ENCODE measurements at regions not wholly inside any gene's neighbourhood (a gene's known extent, or its start where the extent isn't known, plus 50 kb on each side); places are given as distances from the start of the nearest gene placed in this dataset.
"Not testable (repeated sequence)": the region's sequence is repeated elsewhere in the genome, so short reads cannot be mapped to it uniquely, and the experiment has no call there.

DNA sequence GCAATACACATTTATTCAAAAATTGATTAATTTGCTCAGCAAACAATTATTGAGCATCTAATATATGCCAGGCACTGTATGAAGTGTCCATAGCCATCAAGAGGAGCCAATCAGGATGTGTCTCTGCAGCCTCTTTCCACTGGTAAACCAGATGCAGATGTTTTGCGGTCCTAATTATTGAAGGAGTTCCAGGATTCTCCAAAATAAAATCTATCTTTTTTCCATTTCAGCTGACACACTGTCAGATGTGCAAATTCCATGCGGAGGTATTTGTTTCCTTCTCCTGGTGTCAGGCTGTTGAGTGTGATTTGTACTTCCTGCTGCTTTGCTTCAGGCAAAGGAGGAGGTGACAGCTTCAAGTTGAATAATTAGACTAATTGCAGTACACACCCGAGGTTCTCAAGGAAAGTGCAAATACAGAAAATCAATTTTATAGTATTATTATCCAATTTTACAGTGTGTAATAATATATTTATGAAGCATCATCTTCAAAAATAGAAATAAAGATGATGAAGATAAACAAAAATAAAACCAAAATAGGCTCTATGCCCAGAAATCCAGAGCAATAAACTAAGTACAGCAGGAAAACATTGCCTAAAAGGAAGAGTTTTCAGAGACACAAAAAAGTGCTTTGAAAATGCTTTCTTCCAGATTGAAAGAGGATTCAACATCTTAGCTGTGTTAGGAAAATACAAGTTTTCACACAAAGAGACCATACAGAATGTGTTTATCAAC, 1352.9 kb upstream of the CHAC2 start (continued):
- TF ChIP-seq, protein P1, sequence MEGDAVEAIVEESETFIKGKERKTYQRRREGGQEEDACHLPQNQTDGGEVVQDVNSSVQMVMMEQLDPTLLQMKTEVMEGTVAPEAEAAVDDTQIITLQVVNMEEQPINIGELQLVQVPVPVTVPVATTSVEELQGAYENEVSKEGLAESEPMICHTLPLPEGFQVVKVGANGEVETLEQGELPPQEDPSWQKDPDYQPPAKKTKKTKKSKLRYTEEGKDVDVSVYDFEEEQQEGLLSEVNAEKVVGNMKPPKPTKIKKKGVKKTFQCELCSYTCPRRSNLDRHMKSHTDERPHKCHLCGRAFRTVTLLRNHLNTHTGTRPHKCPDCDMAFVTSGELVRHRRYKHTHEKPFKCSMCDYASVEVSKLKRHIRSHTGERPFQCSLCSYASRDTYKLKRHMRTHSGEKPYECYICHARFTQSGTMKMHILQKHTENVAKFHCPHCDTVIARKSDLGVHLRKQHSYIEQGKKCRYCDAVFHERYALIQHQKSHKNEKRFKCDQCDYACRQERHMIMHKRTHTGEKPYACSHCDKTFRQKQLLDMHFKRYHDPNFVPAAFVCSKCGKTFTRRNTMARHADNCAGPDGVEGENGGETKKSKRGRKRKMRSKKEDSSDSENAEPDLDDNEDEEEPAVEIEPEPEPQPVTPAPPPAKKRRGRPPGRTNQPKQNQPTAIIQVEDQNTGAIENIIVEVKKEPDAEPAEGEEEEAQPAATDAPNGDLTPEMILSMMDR (IDR thresholded peaks at IDR 0.05 in 2 of 3, conservative IDR thresholded peaks at IDR 0.05 in 1 of 3; ENCODE audit: control insufficient read depth in 2 of 3, extremely low read depth in 1 of 3, insufficient read depth in 1 of 3, low read depth in 3 of 3, low read length in 3 of 3): no peak
- TF ChIP-seq EED (IDR thresholded peaks at IDR 0.05; ENCODE audit: low read depth) (no peak), BHLHE40 (IDR thresholded peaks at IDR 0.05; ENCODE audit: borderline replicate concordance in 1 of 2, low read depth in 2 of 2, low read length in 1 of 2) (no peak), FOXK2 (IDR thresholded peaks at IDR 0.05) (no peak), PML (IDR thresholded peaks at IDR 0.05; ENCODE audit: low read length) (no peak), SMAD1 (IDR thresholded peaks at IDR 0.05; ENCODE audit: low read depth, partially characterized antibody) (no peak)
- TF ChIP-seq, protein P2, sequence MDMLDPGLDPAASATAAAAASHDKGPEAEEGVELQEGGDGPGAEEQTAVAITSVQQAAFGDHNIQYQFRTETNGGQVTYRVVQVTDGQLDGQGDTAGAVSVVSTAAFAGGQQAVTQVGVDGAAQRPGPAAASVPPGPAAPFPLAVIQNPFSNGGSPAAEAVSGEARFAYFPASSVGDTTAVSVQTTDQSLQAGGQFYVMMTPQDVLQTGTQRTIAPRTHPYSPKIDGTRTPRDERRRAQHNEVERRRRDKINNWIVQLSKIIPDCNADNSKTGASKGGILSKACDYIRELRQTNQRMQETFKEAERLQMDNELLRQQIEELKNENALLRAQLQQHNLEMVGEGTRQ (IDR thresholded peaks at IDR 0.05; ENCODE audit: borderline replicate concordance, low read depth, low read length): no peak
- TF ChIP-seq, protein P3, sequence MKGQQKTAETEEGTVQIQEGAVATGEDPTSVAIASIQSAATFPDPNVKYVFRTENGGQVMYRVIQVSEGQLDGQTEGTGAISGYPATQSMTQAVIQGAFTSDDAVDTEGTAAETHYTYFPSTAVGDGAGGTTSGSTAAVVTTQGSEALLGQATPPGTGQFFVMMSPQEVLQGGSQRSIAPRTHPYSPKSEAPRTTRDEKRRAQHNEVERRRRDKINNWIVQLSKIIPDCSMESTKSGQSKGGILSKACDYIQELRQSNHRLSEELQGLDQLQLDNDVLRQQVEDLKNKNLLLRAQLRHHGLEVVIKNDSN (IDR thresholded peaks at IDR 0.05; ENCODE audit: borderline replicate concordance, extremely low read length, insufficient read depth, low read depth, low read length): no peak
- TF ChIP-seq, protein P4, sequence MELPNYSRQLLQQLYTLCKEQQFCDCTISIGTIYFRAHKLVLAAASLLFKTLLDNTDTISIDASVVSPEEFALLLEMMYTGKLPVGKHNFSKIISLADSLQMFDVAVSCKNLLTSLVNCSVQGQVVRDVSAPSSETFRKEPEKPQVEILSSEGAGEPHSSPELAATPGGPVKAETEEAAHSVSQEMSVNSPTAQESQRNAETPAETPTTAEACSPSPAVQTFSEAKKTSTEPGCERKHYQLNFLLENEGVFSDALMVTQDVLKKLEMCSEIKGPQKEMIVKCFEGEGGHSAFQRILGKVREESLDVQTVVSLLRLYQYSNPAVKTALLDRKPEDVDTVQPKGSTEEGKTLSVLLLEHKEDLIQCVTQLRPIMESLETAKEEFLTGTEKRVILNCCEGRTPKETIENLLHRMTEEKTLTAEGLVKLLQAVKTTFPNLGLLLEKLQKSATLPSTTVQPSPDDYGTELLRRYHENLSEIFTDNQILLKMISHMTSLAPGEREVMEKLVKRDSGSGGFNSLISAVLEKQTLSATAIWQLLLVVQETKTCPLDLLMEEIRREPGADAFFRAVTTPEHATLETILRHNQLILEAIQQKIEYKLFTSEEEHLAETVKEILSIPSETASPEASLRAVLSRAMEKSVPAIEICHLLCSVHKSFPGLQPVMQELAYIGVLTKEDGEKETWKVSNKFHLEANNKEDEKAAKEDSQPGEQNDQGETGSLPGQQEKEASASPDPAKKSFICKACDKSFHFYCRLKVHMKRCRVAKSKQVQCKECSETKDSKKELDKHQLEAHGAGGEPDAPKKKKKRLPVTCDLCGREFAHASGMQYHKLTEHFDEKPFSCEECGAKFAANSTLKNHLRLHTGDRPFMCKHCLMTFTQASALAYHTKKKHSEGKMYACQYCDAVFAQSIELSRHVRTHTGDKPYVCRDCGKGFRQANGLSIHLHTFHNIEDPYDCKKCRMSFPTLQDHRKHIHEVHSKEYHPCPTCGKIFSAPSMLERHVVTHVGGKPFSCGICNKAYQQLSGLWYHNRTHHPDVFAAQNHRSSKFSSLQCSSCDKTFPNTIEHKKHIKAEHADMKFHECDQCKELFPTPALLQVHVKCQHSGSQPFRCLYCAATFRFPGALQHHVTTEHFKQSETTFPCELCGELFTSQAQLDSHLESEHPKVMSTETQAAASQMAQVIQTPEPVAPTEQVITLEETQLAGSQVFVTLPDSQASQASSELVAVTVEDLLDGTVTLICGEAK (IDR thresholded peaks at IDR 0.05; ENCODE audit: borderline replicate concordance): no peak

DNA sequence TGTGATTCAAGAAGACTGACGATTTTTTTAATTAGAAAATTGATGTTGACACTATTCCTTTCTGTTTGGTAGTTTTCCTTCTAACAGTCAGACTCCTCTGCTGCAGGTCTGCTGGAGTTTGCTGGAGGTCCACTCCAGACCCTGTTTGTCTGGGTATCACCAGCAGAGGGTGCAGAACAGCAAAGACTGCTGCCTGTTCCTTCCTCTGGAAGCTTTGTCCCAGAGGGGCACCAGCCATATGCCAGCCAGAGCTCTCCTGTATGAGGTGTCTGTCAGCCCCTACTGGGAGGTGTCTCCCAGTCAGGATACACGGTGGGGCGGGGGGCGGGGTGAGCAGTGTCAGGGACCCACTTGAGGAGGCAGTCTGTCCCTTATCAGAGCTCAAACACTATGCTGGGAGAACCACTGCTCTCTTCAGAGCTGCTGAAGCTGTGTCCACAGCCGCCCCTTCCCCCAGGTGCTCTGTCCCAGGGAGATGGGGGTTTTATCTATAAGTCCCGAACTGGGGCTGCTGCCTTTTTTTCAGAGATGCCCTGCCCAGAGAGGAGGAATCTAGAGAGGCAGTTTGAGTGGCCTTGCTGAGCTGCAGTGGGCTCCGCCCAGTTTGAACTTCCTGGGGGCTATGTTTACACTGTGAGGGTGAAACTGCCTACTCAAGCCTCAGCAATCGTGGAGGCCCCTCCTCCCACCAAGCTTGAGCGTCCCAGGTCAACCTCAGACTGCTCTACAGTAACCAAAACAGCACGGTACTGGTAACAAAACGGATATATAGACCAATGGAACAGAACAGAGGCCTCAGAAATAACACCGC, 1358.1 kb upstream of the CHAC2 start:
- SMC1A ChIA-PET (ENCODE audit: uncharacterized antibody, unreplicated experiment); H3K27me3 ChIP-seq (replicated peaks in 1 of 2; ENCODE audit: control insufficient read depth in 2 of 2, insufficient read depth in 2 of 2, low read length in 1 of 2); H4K20me1 ChIP-seq (ENCODE audit: control insufficient read depth, insufficient read depth); H3K4me1 ChIP-seq (ENCODE audit: control insufficient read depth, insufficient read depth, low read length); H3K4me2 ChIP-seq (ENCODE audit: control insufficient read depth, insufficient read depth); H3K4me3 ChIP-seq; BruUV-seq (replicated peaks); H3K36me3 ChIP-seq (ENCODE audit: control insufficient read depth in 2 of 2, insufficient read depth in 2 of 2, low read length in 1 of 2); DNase-seq (ENCODE audit: low read depth, low spot score); RAD21 ChIA-PET (ENCODE audit: unreplicated experiment); in situ Hi-C loops (cut with MboI); H3K9ac ChIP-seq (ENCODE audit: control insufficient read depth, insufficient read depth, low read length); H3K9me3 ChIP-seq (replicated peaks; ENCODE audit: control insufficient read depth, insufficient read depth, low read length); POLR2A ChIA-PET; H2AFZ ChIP-seq (ENCODE audit: control insufficient read depth, low read depth, low read length); H3K27ac ChIP-seq (ENCODE audit: control insufficient read depth, insufficient read depth); FAIRE-seq; intact Hi-C loops (cut with micrococcal nuclease; ENCODE audit: unreplicated experiment); H3K79me2 ChIP-seq (ENCODE audit: control insufficient read depth, insufficient read depth, low read length): not testable (repeated sequence)
- peak; percentile 81 for ATAC-seq
- 17% methylated on average over 12 of the region's 12 CpGs for WGBS (ENCODE audit: insufficient coverage, insufficient replicate concordance, low lambda C conversion rate, missing lambda C conversion rate)
- CTCF ChIA-PET: interaction anchor here (0.7 to 1.2 kb wide), 2 partner anchors 11 to 59 kb away, joined by 3 read pairs; no protein-coding TSS in a partner anchor
